Endometrium (tissue), 2 donors: ENCODE measurements at regions not wholly inside any gene's neighbourhood (a gene's known extent, or its start where the extent isn't known, plus 50 kb on each side); places are given as distances from the start of the nearest gene placed in this dataset.
"Not testable (repeated sequence)": the region's sequence is repeated elsewhere in the genome, so short reads cannot be mapped to it uniquely, and the experiment has no call there.

ENCODE experiments used
- FAIRE-seq: peaks from 2 replicates; lab custom pipeline; 2012; peaks lifted over from hg19 to GRCh38; lab: Jason Lieb, UNC
- donor health status: control.
- donor health status: control.

DNA sequence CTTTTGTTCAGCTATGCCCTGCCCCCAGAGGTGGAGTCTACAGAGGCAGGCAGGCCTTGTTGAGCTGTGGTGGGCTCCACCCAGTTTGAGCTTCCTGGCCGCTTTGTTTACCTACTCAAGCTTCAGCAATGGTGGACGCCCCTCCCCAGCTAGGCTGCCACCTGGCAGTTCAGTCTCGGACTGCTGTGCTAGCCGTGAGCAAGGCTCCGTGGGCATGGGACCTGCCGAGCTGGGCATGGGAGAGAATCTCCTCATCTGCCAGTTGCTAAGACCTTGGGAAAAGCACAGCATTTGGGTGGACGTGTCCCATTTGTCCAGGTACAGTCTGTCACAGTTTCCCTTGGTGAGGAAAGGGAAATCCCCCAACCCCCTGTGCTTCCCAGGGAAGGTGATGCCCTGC, 270.0 kb upstream of the TCERG1L start:
- FAIRE-seq, result not testable (repeated sequence)

GRCh38 chr10:131584287-131584686, 272.8 kb upstream of the TCERG1L start:
- FAIRE-seq, result no peak

DNA sequence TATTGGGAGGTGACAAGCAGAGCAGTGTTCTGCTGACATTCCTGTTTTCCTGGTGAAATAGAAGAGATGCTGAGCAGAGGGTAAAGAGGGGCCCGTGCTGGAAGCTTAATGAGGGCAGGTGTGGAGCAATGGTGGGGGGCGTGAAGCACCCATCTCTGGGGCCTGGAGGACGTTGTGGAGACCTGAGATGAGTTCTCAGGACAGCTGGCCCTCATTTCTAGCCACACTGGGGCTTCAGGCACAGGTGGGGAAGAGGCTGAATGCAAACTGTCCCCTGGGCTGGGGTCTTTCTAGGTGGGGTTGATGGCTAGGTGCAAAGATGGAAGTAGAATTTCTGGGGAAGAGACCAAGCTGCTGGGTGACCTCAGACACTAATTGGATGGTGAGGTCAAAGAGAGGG, 274.2 kb upstream of the TCERG1L start:
- no peak for FAIRE-seq

GRCh38 chr10:131586958-131587357, 275.4 kb upstream of the TCERG1L start:
- no peak for FAIRE-seq

GRCh38 chr10:131587976-131588680, 276.6 kb upstream of the TCERG1L start:
- no peak for FAIRE-seq

DNA sequence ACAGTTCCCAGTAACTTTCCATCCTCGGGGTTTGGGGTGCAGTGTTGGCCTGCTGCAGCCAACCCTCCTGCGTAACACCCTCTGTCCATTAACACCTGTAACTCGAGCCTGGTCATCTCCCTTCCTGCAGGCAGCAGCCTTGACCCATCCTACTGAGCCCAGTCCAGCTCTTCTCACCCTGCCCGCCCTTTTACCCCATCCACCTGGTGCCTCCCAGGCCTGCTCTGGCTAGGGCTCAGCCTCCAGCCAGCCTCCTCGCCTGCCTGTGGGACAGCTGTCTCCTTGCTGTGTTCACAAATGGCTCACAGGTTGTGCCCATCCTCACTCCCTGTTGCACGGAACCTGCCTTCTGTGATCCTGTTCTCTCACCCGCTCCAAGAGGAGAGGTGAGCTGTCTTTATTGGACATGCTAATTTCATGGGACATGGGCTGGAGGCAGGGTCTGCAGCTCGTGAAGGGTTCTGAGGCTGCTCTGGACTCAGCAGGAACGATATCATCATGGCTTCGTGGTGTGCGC, 277.2 kb upstream of the TCERG1L start:
- no peak for FAIRE-seq

- no peak for FAIRE-seq
Observed at GRCh38 chr10:131590567-131590966, 279.0 kb upstream of the TCERG1L start.

DNA sequence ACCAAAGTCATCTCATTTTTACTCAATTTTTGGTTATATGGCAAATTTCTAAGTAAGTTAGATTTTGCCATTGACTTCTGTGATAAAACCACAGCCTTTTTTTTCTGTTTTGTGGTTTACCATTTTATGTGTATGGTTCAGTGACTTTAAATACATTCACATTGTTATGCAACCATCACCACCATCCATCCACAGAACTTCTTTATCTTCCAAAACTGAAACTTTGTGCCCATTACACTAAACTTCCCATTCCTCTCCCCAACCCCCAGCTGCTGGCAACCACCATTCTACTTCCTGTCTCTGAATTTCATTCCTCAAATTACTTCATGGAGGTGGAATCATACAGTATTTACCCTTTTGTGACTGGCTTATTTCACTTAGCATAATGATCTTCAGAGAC, 280.4 kb upstream of the TCERG1L start:
- no peak for FAIRE-seq

DNA sequence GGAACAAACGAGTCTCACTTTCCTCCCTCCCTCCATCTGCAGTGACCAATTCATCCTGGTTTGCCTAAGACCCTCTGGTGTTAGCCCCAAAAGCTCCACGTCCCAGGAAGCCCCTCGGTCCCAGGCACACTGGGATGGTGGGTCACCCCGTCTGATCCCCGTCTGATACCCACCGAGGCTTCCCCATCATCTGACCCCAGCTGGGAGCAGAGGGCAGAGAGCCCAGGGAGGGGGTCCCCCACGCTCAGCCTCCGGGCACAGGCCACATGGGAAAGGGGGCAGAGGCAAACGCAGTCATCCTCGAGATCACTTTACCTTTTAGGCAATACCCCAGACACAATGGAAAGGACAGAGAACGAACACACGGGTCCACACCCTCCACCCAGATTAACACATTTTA, 291.6 kb upstream of the PPP2R2D start:
- FAIRE-seq, result no peak

DNA sequence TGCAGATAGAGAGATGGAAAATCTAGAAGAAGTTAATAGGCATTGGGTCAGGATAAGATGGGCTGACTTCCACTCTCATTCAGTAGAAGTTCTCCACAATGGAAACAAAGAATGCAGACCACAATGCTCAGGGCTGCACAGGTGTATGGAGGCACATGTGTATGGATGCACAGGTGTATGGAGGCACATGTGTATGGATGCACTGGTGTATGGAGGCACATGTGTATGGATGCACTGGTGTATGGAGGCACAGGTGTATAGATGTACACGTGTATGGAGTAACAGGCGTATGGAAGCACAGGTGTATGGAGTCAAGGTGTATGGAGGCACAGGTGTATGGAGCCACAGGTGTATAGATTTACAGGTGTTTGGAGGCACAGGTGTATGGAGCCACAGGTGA, 285.7 kb upstream of the PPP2R2D start:
- FAIRE-seq, result no peak

DNA sequence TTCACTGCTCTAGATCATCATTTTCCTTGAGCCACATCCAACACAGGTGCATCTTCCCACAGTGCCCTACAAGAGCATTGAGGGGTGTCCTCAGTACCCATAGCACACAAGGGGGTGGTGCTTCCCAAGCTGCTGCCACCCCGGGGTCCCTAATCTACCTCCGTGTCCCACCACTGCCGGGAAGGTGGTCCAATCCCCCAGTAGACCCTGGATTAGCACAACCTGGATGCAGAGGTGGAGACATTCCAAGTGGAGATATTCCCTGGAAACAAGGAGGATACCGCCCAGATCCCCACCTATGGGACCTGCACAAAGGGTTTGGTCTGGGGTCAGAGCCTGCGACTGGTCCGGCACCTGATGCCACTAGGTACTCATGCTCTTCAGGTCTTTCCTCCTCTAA, 284.8 kb upstream of the PPP2R2D start:
- FAIRE-seq, result no peak

DNA sequence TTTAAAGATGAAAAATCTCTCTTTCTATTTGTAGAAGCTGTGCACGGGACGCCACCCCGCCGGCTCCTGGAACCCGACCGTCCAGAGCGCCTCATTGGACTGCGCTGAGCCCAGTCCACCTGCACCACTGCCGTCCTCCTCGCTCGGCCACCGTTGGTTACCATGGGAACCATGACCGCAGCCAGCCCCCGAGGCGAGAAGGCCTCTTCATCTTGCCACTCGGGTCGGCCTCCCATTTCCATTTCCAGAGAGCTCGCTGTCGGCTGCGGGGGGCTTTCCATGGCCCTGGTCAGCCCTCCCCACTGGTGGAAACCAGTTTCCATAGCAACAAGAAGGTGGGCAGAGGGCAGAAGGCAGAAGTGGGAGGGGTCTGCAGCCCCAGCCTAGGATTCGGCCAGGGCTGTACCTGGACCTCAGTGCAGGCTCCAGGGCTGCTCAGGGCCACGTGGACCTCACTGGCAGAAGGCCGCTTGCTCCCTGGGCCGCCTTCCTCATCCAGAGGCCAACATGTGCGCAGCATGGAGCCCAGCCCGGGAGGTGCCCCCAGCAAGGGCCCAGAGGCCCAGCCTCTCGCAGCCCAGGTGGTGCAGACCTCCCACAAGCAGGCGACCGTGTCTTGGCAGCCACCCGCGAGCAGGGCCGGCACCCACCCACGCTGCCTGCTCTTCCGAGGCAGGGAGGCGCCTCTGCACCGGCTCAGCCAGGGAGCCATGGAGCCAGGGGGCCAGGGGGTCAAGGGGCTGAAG, 283.5 kb upstream of the PPP2R2D start:
- FAIRE-seq, result no peak

DNA sequence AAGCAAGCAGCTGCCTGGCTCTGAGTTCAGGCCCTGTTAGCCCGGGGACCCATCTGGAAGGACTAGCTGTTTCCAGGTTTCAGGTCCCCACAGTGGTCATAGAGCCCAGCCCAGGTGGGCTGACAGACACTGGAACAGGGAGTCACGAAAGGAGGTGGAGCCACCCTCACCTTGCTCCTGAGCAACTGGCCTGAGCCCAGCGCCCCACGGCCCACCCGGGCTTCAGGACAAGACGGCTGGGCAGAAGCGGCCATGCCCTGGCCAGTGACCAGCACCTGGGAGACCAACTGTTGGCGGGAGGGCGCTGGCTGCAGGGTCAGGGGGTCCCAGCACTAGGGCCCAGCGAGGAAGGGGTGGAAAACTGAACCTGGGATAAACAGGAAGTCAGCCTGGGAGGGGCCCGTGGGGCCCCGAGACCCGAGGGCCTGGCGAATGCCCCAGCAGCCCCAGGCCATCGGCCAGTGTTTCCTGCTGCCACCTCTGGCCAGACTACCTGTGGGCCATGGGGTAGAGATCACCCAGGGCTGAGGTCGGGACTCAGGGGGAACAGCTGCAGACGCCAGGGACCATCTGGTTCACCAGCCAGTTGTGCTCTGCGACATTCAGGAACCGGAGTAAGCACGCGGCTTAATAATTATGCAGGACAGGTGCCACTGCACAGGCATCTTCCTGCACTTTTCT, 282.1 kb upstream of the PPP2R2D start:
- no peak for FAIRE-seq

DNA sequence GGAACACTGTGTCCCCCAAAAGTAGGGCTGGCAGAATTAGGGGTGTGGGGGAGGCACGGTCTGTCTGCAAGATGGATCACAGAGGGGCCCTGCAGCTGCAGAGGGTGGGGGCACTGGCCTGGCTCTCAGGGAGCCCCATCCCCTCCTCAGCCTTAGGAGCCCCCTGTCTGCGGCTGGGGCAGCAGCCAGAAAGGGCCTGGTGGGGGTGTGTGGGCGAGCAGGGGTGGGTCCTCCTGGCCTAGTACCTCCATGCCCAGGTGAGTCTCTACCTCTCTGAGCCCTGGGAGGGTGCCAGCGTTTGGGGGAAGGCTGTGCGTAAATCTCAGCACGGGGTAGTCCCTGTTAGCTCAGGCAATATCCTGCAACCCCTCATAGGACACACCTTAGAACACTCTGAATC, 280.5 kb upstream of the PPP2R2D start:
- no peak for FAIRE-seq

DNA sequence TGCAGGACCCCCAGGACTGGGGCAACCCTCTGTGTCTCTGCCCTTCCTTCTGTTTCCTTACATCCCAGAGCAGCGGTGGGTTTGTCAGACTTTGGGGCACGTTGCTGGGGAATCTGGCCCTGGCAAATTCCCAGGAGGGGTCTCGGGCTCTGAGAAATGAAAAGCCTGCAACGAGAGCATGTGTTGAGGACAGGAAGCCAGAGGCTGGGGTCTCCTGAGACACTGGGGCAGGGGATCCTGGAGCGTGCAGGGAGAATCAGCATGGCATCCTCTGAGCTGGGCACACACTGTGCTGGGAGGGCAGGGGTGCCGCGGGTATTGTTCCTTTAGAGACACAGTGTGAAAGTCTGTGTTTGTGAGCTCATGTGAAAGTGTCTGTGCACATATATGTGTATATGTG, 279.9 kb upstream of the PPP2R2D start:
- no peak for FAIRE-seq

DNA sequence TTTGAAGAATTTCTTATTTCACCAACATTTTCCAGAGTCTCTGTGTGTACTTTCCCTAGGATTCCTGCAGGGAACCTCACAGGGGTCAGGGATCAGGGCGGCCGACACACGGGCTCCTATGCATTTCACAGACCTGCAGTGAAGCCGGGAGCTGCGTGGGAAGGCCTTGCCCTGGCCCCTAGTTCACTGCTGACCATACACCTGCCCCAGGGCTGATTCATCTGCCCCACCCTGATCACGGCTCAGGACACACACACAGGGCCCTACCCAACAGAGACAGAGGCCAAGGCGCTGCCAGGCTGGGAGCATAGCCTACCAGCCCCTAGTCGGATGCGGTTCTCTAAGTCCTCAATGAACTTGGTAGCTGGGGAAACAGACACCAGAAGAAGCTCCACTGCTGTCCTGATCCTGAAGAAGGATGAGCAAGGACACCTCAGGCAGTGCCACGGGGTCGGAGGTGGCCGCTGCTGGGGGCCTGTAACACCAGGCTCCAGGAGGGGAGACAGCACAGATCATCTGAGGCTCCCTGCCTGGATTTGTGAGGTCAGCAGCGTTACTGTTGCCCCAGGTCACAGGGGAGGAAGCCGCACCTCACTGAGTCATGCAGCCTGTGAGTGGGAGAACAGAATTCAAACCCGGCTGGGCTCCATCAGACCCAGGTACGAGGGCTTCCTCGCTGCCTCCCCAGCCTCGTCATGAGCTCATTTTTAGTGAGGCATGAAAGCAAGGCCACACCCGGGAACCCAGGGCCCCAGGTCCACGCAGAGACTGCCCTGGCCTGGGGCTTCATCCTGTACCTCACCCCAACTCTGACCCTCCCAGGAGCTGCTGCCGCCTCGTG, 278.8 kb upstream of the PPP2R2D start:
- no peak for FAIRE-seq

- FAIRE-seq, result no peak
Observed at GRCh38 chr10:131625041-131625440, 275.8 kb upstream of the PPP2R2D start.

DNA sequence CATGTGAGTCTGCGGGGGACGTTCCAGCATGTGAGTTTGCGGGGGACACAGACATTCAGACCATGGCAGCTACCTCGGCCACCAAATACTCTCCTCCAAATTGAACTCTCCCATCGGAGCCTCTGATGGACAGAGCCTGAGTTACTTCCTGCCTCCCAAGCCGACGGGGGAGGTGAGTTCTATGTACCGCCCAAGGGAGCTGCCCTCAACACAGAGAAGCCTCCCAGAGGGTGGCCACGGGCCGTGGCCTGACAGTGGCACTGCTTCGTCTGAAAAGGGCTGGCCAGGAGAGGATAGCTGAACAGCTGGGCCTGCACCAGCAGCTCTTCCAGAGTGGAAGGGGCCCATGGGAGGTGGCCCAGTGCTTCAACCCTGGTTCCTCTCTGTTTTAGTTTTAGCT, 274.5 kb upstream of the PPP2R2D start:
- no peak for FAIRE-seq

GRCh38 chr10:131629026-131629770, 271.6 kb upstream of the PPP2R2D start:
- no peak for FAIRE-seq

GRCh38 chr10:131630772-131631258, 270.0 kb upstream of the PPP2R2D start:
- no peak for FAIRE-seq

DNA sequence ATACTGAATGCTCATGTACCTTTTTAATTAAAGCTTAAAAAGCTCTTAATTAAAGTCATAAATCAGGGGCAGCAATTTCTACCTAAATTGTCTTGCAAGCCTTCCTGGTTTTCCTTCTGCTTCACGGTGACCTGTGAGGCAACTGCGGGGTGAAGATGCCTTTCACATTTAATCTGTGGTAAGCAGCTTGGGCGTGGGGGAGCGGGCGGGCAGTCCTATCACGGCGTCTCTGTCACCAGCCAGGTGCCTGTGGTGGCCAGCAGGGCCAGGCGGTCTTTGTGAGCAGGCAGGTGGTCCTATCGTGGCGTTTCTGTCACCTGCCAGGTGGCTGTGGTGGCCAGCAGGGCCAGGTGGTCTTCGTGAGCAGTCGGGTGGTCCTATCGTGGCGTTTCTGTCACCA, 269.2 kb upstream of the PPP2R2D start:
- no peak for FAIRE-seq
